GM20000 (cell line): ENCODE measurements at regions not wholly inside any gene's neighbourhood (a gene's known extent, or its start where the extent isn't known, plus 50 kb on each side); places are given as distances from the start of the nearest gene placed in this dataset.

Experiments used
- DNase-seq: peaks from one replicate; pipeline ENCODE4 v3.0.0; 2012; ENCODE audit warnings: low spot score
- CTCF ChIP-seq: IDR thresholded peaks from 2 replicates; pipeline ENCODE4 v1.5.1; 2012; ENCODE audit warnings: mild to moderate bottlenecking, control low read depth; ENCODE audit errors: extremely low read depth, missing control alignments

DNA sequence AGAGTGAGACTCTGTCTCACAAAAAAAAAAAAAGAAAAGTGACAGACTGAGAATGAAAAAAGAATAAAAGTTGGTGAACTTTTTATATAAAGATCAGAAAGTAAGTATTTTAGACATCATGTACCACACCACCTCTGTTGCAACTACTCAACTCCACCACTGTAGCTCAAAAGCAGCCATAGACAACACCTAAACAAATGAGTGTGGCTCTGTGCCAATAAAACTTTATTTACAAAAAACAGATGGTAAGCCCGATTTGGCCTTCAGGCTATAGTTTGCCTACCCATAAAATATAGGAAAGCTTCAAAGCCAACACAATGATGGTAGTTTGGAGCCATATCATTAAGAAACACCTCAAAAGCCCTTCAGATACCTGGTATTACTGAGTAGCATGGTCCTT lies 154.5 kb upstream of the FOXN3 start:
- TF ChIP-seq CTCF, result no peak
- no peak for DNase-seq

GRCh38 chr14:89566644-89567415 lies 149.8 kb upstream of the FOXN3 start:
- DNase-seq, result no peak
- TF ChIP-seq CTCF, result no peak

- no peak for DNase-seq
- no peak for TF ChIP-seq CTCF
Measured at GRCh38 chr14:89566180-89566579, 149.1 kb upstream of the FOXN3 start.

- TF ChIP-seq CTCF, result no peak
- DNase-seq, result no peak
Measured at GRCh38 chr14:89565607-89566006, 148.6 kb upstream of the FOXN3 start.

DNA sequence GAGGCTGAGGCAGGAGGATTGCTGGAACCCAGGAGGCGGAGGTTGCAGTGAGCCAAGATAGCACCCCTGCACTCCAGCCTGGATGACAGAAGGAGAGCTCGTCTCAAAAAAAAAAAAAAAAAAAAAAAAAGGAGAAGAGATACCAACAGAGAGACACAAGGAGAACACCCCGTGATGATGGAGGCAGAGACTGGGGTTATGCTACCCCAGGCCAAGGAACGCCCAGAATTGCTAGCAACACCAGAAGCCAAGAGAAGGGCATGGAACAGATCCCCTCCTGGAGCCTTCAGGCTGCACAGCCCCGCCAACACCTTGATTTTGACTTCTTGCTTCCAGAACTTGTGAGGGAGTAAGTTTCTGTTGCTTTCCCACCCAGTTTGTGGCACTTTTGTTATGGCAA lies 148.0 kb upstream of the FOXN3 start:
- DNase-seq, result no peak
- no peak for TF ChIP-seq CTCF

GRCh38 chr14:89564286-89564957 lies 147.4 kb upstream of the FOXN3 start:
- no peak for DNase-seq
- no peak for TF ChIP-seq CTCF

- TF ChIP-seq CTCF, result no peak
- no peak for DNase-seq
Measured at GRCh38 chr14:89563471-89563870, 146.4 kb upstream of the FOXN3 start.
